ENCODE measurements at regions not wholly inside any gene's neighbourhood (a gene's known extent, or its start where the extent isn't known, plus 50 kb on each side); places are given as distances from the start of the nearest gene placed in this dataset.

- CTCF ChIA-PET, result no interaction called here
- Mint-ChIP-seq H3K27ac (ENCODE audit: unreplicated experiment) (no peak overlapping the region), H3K4me3 (ENCODE audit: low read depth, unreplicated experiment) (no peak overlapping the region), H3K4me1 (ENCODE audit: low read depth, unreplicated experiment) (no peaks in the 10 kb centered on the region), H3K36me3 (ENCODE audit: insufficient read depth, unreplicated experiment) (no peaks in the 10 kb centered on the region), H3K27me3 (ENCODE audit: unreplicated experiment) (no peaks in the 10 kb centered on the region), H3K9me3 (ENCODE audit: low read depth, unreplicated experiment) (peaks cover 9% of the 10 kb centered on the region)
- no TSS peak for BruUV-seq (replicated peaks)
- TF ChIP-seq CTCF (IDR thresholded peaks at IDR 0.05; ENCODE audit: unreplicated experiment), result no peak
- intact Hi-C loops (cut with micrococcal nuclease; ENCODE audit: unreplicated experiment), result no loop called here
- no peak for DNase-seq
Observed at GRCh38 chr15:94177112-94177511, 54.2 kb upstream of the MCTP2 start.

- Mint-ChIP-seq H3K27ac (ENCODE audit: unreplicated experiment) (no peak overlapping the region), H3K9me3 (ENCODE audit: low read depth, unreplicated experiment) (peaks cover 9% of the 10 kb centered on the region), H3K4me3 (ENCODE audit: low read depth, unreplicated experiment) (no peak overlapping the region), H3K4me1 (ENCODE audit: low read depth, unreplicated experiment) (no peaks in the 10 kb centered on the region), H3K36me3 (ENCODE audit: insufficient read depth, unreplicated experiment) (no peaks in the 10 kb centered on the region), H3K27me3 (ENCODE audit: unreplicated experiment) (no peaks in the 10 kb centered on the region)
- no peak for DNase-seq
- no TSS peak for BruUV-seq (replicated peaks)
- intact Hi-C loops (cut with micrococcal nuclease; ENCODE audit: unreplicated experiment), result no loop called here
- no peak for TF ChIP-seq CTCF (IDR thresholded peaks at IDR 0.05; ENCODE audit: unreplicated experiment)
- CTCF ChIA-PET, result no interaction called here
Observed at GRCh38 chr15:94175420-94175819, 55.9 kb upstream of the MCTP2 start.

- TF ChIP-seq CTCF (IDR thresholded peaks at IDR 0.05; ENCODE audit: unreplicated experiment), result no peak
- H3K4me3 Mint-ChIP-seq (ENCODE audit: low read depth, unreplicated experiment), result no peak overlapping the region
- DNase-seq, result no peak
- no peak overlapping the region for H3K27ac Mint-ChIP-seq (ENCODE audit: unreplicated experiment)
- H3K27me3 Mint-ChIP-seq (ENCODE audit: unreplicated experiment), result no peaks in the 10 kb centered on the region
- intact Hi-C loops (cut with micrococcal nuclease; ENCODE audit: unreplicated experiment), result no loop called here
- H3K36me3 Mint-ChIP-seq (ENCODE audit: insufficient read depth, unreplicated experiment), result no peaks in the 10 kb centered on the region
- no peaks in the 10 kb centered on the region for H3K4me1 Mint-ChIP-seq (ENCODE audit: low read depth, unreplicated experiment)
- BruUV-seq (replicated peaks), result no TSS peak
- CTCF ChIA-PET, result interaction anchor here (1.7 kb wide), 1 partner anchor 149 kb away, joined by 7 read pairs; no protein-coding TSS in a partner anchor
- H3K9me3 Mint-ChIP-seq (ENCODE audit: low read depth, unreplicated experiment), result peaks cover 9% of the 10 kb centered on the region
Observed at GRCh38 chr15:94174399-94174802, 57.0 kb upstream of the MCTP2 start.

- BruUV-seq (replicated peaks), result no TSS peak
- no peaks in the 10 kb centered on the region for H3K36me3 Mint-ChIP-seq (ENCODE audit: insufficient read depth, unreplicated experiment)
- H3K9me3 Mint-ChIP-seq (ENCODE audit: low read depth, unreplicated experiment), result peaks cover 6% of the 10 kb centered on the region
- no peaks in the 10 kb centered on the region for H3K4me1 Mint-ChIP-seq (ENCODE audit: low read depth, unreplicated experiment)
- no peak overlapping the region for H3K27ac Mint-ChIP-seq (ENCODE audit: unreplicated experiment)
- peak; percentile 51 for DNase-seq
- no peaks in the 10 kb centered on the region for H3K27me3 Mint-ChIP-seq (ENCODE audit: unreplicated experiment)
- TF ChIP-seq CTCF (IDR thresholded peaks at IDR 0.05; ENCODE audit: unreplicated experiment), result peak; percentile 27
- intact Hi-C loops (cut with micrococcal nuclease; ENCODE audit: unreplicated experiment), result loop anchor here (10.0 kb wide), 1 partner anchor 507 kb away; no protein-coding TSS in a partner anchor
- no peak overlapping the region for H3K4me3 Mint-ChIP-seq (ENCODE audit: low read depth, unreplicated experiment)
- CTCF ChIA-PET, result interaction anchor here (0.9 kb wide), 1 partner anchor 8 kb away, joined by 3 read pairs; no protein-coding TSS in a partner anchor
Observed at GRCh38 chr15:94168250-94168649, 63.1 kb upstream of the MCTP2 start.
